ENCODE measurements at regions not wholly inside any gene's neighbourhood (a gene's known extent, or its start where the extent isn't known, plus 50 kb on each side); places are given as distances from the start of the nearest gene placed in this dataset.
"Not testable (repeated sequence)": the region's sequence is repeated elsewhere in the genome, so short reads cannot be mapped to it uniquely, and the experiment has no call there.

DNA sequence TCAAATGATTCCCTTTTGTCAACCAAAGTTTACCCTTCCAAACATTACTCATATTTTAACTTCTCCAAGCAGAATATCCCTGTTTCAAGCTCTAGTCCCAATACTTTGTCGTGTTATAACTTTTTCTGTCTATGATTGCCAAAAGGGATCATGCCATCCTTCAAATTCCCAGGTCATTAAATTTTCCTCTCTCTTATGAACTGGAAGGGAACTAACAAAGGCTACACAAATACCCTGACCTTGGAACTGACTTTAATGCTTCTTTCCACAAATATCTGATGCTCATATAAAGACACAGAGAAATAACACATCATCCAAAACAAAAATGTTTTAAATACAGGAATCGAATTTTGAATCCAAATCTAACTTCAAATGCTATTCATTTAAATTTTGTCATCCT is 1352.7 kb downstream of the CDH11 start:
- DNase-seq, result no peak
- Histone ChIP-seq H3K9me3 (no peaks in the 10 kb centered on the region), H3K4me3 (no peak overlapping the region), H3K36me3 (no peaks in the 10 kb centered on the region), H3K27ac (no peak overlapping the region), H3K4me1 (no peaks in the 10 kb centered on the region), H3K27me3 (no peaks in the 10 kb centered on the region)
- TF ChIP-seq, protein P1, sequence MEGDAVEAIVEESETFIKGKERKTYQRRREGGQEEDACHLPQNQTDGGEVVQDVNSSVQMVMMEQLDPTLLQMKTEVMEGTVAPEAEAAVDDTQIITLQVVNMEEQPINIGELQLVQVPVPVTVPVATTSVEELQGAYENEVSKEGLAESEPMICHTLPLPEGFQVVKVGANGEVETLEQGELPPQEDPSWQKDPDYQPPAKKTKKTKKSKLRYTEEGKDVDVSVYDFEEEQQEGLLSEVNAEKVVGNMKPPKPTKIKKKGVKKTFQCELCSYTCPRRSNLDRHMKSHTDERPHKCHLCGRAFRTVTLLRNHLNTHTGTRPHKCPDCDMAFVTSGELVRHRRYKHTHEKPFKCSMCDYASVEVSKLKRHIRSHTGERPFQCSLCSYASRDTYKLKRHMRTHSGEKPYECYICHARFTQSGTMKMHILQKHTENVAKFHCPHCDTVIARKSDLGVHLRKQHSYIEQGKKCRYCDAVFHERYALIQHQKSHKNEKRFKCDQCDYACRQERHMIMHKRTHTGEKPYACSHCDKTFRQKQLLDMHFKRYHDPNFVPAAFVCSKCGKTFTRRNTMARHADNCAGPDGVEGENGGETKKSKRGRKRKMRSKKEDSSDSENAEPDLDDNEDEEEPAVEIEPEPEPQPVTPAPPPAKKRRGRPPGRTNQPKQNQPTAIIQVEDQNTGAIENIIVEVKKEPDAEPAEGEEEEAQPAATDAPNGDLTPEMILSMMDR (IDR thresholded peaks at IDR 0.05), result no peak
- intact Hi-C loops (cut with DNase I; ENCODE audit: low total_unique reads), result no loop called here

DNA sequence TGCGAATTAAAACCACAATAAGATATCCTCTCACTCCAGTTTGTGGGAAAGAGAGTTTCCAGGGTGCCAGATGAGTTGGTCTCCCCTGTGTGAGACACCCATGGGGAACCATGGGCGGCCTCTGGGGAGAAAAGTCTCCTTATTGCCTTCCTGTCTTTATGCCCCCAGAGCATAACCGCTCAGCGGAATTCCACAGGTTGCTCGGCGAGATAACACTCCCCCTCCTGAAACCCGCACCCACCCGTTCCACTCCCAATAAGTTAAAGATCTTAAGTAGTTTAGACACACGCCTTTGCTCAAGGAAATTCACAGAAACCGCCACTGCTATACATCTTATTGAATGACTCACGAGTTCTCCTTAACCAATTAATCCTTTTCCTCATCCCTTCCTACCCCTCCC is 1361.6 kb downstream of the CDH11 start:
- DNase-seq; H3K36me3 ChIP-seq; intact Hi-C loops (cut with DNase I; ENCODE audit: low total_unique reads); H3K4me1 ChIP-seq; H3K4me3 ChIP-seq; H3K27me3 ChIP-seq; H3K9me3 ChIP-seq; H3K27ac ChIP-seq: not testable (repeated sequence)

DNA sequence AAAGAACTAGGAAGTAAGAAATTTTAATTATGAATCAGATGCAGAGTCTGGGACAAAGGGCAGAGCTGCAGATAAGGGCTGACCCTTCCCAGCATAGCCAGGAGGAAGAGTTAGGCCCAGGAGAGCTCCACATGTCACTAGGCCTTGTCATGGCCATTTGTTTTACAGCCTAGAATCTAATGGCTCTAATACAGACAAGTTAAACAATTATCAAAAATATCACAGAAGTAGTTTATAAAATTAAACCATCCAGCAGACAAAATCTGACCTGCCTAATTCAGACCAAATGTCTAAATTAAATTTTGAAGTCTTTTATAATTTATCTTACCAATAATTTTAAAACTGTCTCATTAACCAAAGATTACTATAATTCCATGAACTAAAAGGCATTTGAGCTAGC is 1369.5 kb downstream of the CDH11 start:
- Histone ChIP-seq H3K27me3 (no peaks in the 10 kb centered on the region), H3K4me3 (no peak overlapping the region)
- TF ChIP-seq, protein P1 (IDR thresholded peaks at IDR 0.05), result no peak

DNA sequence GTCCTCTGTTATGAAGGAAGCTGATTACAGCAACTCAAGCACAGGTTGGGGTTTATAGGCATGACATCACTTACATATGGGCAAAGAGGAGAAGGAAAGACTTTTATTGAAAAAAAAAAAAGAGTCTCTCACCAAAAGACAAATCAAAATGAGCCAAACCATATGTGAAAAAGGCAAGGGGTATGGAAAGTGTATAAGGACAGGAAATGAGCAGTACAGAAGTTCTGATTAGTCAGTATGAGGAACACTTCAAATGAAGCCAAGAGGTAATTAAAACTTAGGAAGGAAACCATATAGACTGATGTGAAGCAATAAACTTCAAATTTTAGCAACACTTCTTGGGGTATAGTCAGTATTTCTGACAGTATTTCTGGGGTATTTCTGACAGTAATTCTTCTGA is 1372.6 kb downstream of the CDH11 start:
- intact Hi-C loops (cut with DNase I; ENCODE audit: low total_unique reads), result no loop called here
- DNase-seq, result no peak
- Histone ChIP-seq H3K36me3 (no peaks in the 10 kb centered on the region), H3K9me3 (no peaks in the 10 kb centered on the region), H3K27ac (no peak overlapping the region), H3K27me3 (no peaks in the 10 kb centered on the region), H3K4me3 (no peak overlapping the region), H3K4me1 (no peaks in the 10 kb centered on the region)
- TF ChIP-seq, protein P1 (IDR thresholded peaks at IDR 0.05), result no peak

More for the DNA sequence above, 1369.5 kb downstream of the CDH11 start:
- H3K27ac ChIP-seq, result no peak overlapping the region
- H3K4me1 ChIP-seq, result no peaks in the 10 kb centered on the region
- peaks cover 0 to 9% (median 0%) of the 10 kb centered on the region in 3 donors for H3K9me3 ChIP-seq
- intact Hi-C loops (cut with DNase I; ENCODE audit: low total_unique reads), result no loop called here
- DNase-seq, result no peak
- no peaks in the 10 kb centered on the region for H3K36me3 ChIP-seq

DNA sequence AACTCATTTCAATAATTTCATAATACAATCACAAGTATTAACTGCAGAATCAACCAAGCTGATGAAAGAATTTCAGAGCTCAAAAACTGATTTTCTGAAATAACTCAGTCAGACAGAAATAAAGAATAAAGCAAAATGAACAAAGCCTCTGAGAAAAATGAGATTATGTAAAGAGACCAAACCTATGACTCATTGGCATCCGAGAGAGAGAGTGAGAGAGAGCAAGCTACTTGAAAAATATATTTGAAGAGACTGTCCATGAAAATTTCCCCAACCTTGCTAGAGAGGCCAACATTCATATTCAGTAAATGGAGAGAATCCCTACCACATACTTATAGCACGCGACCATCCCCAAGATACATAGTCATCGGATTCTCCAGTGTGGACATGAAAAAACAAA is 1376.4 kb downstream of the CDH11 start:
- intact Hi-C loops (cut with DNase I; ENCODE audit: low total_unique reads), result no loop called here
- TF ChIP-seq, protein P1 (IDR thresholded peaks at IDR 0.05), result no peak
- no peak overlapping the region for H3K4me3 ChIP-seq
- H3K36me3 ChIP-seq, result no peaks in the 10 kb centered on the region
- no peaks in the 10 kb centered on the region for H3K9me3 ChIP-seq
- no peak overlapping the region for H3K27ac ChIP-seq
- no peaks in the 10 kb centered on the region for H3K4me1 ChIP-seq
- DNase-seq, result no peak
- no peaks in the 10 kb centered on the region for H3K27me3 ChIP-seq

DNA sequence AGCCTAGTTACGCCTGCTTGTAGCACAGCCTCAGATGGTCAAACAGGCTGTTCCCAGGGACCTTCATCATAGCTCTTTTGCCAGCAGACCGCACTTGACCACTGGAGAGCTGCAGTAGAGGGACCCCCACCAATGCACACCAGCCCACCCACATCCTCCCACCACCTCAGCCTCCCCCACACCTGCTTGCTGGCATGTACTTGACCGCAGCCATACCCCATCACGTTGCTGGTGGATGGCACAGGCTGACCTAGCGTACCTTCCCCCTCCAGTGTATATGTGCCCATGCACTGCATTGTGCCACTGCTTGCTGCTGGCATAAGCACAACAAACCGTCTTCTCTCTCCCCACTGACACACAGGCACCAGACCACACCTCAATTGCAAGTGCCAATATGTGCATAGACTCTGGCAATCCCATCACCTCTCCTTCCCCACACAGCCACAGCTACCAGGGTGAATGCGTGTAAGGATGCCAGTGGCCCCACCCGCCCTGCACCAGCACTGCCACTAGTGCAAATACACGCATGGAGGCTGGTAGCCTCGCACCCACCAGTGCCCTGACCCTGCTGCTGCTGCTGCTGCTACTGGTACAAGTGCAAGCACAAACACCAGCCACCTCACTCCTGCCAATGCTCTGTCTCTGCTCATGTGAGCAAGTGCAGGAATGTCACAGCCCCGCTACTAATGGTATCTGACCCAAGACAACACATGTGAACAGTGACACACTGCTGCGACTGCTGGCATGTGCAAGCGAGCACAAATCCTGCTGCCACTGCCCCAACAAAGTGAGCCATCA is 1377.6 kb downstream of the CDH11 start:
- Histone ChIP-seq H3K36me3 (no peaks in the 10 kb centered on the region), H3K27me3 (no peaks in the 10 kb centered on the region), H3K27ac (no peak overlapping the region), H3K9me3 (no peaks in the 10 kb centered on the region), H3K4me3 (no peak overlapping the region), H3K4me1 (no peaks in the 10 kb centered on the region)
- DNase-seq, result no peak
- TF ChIP-seq, protein P1 (IDR thresholded peaks at IDR 0.05), result no peak
- intact Hi-C loops (cut with DNase I; ENCODE audit: low total_unique reads), result no loop called here

All from tibial artery (tissue), 4 donors.